HG03342 (cell line): ENCODE measurements at regions not wholly inside any gene's neighbourhood (a gene's known extent, or its start where the extent isn't known, plus 50 kb on each side); places are given as distances from the start of the nearest gene placed in this dataset.

Experiments used
- ATAC-seq: cut with Tn5 transposase; IDR thresholded peaks from one replicate; pipeline ENCODE4 v1.9.1; 2021; ENCODE audit warnings: mild to moderate bottlenecking, moderate library complexity; ENCODE audit not compliant: unreplicated experiment

DNA sequence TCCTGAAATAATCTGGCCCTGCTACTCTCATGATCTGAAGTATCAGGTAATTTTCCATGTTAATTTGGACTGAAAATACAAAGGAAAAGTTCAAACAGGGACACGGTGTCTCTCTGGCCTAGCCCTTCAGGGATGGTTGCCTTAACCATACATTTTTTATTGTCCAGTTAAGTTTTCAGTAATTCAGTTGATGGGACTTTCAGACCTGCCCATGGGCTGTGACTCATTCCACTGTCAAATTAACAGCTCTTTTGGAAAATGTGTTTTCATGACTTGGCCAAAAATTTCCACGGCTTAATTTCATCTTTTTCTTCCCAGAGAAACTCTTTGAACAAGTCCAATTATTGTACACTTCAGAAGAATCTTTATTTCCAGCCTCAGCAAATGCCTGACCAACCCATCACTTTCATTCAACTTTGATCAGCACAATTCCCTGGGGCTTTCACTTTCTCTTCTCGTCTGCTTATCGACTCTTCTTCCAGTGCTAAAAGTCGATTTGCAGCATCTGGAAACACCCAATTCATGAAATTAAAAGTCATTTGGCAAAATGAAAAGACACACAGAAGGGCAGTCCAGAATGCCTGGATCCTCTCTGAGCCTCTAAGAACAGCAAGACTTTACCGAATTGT, 293.9 kb downstream of the RAB28 start:
- no peak for ATAC-seq

DNA sequence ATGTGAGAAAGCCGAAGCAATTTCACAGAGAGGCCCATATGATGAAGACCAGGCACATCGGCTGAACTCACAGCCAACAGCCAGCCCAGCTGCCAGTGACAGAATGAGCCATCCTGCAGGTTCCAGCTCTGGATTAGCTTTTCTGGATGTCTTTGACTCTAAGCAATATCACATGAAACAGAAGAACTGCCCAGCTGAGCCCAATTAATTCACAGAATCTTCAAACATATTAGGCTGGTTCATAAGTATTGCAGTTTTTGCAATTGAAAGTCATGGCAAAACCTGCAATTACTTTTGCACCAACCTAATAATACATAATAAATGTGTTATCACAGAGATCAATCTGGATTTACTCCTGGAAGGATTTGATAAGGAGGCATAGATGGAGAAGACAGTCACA, 299.9 kb downstream of the RAB28 start:
- ATAC-seq: no peak

DNA sequence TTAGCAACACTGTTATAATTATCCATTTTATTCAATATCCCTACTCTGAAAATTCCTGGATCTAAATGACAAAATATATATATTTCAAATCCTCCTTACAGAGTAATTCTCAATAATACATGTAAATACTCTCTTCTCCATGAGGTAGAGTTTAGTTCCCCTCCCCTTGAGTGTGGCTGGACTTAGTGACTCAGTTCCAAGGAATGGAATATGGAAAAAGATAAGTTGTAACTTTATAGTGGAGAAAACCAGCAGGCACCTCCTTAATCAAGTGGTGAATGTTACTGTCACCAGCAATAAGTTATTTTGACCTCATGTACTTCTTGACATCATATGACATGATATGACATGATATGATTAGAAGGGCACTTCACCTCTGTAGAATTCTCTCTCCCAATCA, 302.0 kb downstream of the RAB28 start:
- ATAC-seq: no peak

DNA sequence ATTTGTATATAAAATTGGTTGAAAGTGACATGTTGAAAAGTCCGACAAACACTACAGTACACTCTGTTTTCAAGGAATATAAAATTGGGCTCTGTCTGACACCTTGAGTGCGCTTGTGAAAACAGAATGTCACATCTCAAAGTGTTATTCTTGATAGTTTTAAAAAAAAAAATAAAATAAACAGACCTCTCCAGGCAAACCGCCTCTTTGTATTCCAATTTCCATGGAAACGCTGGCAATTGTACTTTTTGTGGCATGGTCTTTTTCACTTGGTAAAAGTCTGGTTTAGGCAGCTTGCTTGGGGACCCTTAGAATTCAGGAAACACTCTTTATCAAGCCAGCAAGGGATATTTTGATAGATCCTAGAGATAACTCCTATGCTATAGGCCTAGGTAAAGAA, 302.5 kb downstream of the RAB28 start:
- no peak for ATAC-seq

DNA sequence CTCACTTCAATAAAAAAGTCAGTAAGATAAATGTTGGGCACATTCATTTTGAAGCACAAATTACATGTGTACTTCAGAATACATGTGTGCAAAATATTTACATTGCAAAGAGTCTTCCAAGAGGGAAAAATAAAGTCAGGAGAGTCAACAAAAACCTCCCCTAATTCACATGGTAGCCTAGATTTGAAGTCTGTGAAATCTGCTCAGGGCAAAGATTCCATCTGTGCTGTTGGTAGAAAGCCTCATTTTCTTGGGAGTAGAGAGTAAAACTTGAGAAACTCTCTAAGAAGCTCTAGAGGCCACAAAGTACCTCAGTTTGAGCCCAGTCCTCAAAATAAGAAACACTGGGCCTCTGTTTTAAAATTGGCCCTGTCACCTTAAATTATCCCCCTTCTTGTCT, 303.4 kb downstream of the RAB28 start:
- ATAC-seq: no peak

DNA sequence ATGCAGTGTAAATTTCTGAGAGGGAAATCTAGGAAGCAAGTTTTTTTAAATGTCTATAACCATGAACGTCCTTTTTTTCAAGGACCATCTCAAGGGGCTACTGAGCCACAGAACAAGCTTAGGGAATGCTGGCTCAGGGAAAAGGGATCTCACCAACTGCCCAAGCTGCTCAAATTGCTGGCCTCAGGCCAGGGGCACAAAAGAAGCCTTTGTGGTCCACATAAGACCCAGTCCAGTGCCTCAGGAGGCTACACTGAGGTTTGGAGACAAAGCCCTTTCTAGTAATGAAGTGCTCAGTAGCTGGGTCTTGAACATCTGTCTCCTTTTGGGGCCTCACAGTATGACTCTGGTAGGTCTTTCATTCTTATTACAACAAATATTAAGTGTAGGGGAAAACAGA, 305.5 kb downstream of the RAB28 start:
- ATAC-seq: no peak

DNA sequence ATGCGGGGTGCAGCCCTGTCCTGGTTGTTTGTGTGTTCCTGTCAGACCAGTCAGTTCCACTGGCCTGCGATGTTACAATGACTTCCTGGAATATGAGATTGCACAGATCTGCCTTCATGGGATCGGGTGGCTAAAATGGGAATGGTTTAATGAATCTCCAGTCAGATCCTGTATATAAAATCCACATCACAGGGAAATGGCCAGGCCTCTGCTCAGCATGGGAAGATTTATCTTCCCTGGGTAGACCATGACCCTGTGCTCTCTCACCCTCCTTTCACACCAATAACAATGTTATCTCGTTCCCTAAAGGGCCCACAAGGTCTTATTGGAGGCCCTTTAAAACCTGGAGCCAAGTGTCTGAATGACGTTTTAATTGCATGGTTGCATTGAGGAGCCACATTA, 307.4 kb downstream of the RAB28 start:
- ATAC-seq: no peak

DNA sequence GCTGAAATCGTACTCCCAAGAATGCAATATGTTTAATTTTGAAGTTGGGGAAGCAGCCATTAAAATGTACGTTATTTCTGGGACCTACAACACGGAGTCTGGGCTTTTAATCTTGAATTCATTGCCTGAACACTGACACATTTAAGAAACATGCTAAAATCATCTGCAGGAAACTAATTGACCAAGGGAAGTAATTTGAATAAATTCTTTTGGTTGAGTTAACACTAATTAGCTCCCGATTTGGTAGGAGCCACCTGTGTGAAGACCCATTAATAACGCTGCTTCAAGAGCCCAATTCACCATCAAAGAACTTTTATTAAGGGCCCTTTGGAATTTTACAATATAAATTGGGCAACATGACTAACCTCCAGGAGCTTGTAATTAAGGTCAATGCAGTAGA, 309.2 kb downstream of the RAB28 start:
- ATAC-seq: no peak

DNA sequence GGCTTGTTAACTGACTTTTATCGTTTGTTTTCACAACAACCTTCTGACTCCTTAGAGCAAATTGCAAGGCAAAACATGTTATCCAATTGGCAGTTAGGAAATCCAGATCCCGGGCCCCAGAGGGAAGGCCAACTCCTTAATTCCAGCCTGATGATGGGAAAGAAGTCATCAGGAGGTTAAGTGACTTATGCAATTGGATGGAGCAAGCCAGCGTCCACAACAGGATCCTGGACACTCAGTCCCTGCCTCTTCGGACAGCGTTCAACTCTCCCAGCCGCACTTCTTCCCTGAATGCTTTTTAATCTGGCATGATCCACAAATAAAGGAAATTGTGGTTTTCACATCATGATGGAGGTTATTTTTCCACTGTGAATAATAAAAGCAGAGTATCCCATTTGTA, 310.1 kb downstream of the RAB28 start:
- no peak for ATAC-seq

DNA sequence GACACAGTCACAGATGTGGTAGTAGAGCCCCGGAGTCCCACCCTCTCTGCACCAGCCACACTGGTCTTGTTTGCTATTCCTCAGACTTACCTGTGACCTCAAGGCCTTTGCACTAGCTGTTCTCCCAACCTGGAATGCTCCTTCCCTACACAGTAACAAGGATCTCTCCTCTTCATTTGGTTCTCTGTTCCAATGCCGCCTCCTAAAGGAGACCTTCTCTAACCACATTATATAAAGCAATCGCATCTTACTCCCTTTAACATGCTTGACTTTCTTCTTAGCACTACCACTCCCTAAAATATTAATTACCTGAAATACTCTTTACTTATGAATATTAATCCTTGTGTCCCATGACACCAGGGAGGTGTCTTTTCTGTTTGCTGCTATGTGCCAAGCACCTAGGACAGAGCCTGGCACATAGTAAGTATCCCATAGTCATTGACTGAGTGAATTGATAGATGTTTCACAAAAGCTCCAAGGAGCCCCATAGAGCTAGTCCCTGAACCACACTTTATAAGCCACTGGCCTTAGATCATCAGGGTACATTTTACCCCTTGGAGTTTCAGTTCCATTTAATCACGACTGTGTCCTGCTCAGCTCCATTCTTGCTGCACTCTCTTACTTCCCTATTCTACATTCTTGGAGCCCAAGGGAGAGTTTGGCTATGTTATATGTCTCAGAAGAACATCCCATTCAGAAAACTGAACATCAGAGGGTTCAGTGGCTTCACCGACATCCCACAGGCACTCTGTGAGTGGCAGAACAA, 312.7 kb downstream of the RAB28 start:
- no peak for ATAC-seq

DNA sequence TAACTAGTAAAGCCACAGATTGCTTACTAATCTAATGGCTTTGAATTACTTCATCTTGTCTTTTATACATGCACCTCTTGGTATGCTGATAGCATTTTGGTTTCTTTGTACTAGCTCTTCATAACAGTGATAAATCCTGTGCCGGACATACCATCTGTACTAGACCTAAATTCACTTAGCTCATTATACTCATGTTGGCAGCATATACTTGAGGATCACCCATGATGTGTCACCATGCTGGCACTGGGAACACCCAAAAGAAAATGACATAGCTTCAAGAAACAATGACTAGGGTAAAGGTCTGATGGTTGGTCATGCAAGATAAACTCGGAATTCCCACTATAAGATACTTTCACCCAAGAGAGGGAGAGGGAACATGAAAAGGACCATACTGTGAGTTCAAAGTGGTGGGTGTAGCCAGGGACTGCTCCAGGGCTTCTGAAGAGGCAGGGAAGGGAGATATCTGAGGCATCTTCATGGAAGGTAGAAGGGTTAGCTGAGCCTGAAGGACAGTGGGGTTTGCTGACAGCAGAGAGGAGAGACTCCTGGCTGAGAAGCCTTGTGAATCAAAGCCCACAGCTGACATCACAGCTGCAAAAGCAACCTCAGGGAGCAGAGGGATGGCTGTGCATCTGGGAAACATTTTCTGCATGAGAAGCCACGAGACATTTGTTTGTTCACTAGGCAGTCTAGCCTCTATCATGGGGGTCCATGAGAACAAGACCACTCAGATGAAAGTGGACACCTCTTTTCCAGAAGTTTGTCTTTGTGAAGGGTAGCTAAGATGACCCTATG, 314.2 kb downstream of the RAB28 start:
- no peak for ATAC-seq

DNA sequence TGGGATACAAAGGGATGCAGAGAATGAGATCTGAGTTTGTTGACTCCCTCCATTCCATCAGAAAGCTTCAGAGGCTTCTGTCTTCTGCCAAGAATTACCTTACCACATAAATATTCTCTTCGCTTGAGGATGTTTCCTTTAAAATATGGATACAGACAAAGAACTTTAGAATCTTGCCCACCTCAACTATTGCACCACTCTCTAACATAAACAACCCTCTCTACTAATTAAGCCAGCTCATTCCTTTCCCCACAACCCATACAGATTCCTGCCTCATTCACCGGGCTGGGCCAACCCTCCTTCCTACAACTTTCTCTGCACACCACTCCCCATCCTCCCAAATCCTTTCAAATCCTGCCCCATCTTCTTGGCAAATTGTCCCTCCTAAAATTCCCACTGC, 315.8 kb downstream of the RAB28 start:
- no peak for ATAC-seq

DNA sequence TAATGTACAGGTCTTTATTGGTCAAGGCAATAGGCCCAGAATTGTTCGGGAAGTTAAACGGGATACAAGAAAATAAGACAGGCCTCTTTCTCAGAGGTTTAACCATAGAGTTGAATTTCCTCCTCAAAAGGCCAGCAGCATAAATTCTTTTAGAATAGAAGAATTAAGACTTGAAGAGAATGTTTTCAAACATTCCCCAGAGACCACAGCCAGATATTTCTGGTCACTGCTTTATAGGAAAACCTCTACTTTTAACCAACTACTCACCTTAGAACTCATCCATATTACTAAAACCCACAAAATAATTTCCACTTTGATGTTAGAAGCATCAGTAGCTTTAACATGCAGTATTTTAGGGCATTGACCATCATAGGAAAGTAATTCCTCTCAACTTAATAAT, 317.9 kb downstream of the RAB28 start:
- ATAC-seq: no peak

DNA sequence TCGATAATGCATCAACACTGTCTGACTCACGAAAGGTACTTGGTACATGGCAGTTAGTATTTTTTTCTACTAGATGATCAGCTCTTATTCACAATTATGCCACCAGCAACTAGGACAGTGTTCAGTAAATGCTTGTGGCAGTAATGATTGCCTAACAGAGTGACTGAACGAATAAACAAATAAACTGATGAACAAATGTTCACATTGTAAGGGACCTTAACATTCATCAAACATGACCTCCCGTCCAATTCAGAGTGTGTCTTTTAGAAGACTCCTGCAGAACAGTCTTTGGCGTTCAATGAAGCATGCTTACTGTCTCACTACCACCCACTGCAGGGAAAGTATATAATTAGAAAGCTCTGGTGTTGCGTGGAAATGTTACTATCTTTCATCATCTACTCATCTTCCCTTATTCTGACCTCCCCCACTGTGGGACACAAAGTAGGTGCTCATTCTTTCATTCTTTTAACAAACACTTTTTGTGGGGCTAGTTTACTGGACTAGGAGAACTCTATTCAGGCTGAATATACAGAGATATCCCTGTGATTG, 319.3 kb downstream of the RAB28 start:
- ATAC-seq: no peak

DNA sequence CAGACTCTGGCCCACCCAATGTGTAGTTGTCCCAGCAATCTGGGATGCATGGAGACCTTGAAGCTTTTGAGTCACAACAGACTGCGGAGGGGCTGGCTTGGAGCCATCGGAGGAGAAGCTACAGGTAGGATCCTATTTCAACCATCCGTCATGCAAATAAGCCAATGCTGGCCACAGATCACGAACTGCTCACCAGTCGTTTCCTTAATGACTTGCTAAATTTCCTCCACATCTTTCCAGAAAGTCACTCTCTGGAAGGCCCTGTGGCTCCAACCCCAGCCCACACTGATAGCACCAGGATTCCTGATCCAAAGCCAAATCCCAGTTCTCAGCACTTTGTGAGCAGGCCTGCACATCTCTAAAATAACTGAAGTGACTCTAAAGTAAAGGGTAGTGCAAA, 321.3 kb downstream of the RAB28 start:
- ATAC-seq: no peak

DNA sequence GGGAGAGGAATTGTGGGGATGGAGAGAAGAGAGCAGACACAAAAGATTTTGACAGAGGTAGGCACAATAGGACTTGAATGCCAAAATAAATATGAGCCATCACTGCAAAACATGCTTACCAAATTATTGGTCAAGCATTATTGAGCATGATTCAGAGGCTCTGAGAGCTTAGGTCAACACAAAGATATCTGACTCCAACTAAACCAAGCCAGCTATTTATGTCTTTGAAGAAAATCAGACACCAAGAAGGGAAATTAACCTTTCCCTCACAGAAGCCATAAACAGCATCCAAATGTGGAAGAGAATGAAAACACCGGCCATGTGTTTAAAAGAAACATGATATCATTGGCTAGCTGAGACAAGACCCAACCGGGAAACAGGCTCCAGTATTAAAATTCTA, 323.2 kb downstream of the RAB28 start:
- no peak for ATAC-seq

DNA sequence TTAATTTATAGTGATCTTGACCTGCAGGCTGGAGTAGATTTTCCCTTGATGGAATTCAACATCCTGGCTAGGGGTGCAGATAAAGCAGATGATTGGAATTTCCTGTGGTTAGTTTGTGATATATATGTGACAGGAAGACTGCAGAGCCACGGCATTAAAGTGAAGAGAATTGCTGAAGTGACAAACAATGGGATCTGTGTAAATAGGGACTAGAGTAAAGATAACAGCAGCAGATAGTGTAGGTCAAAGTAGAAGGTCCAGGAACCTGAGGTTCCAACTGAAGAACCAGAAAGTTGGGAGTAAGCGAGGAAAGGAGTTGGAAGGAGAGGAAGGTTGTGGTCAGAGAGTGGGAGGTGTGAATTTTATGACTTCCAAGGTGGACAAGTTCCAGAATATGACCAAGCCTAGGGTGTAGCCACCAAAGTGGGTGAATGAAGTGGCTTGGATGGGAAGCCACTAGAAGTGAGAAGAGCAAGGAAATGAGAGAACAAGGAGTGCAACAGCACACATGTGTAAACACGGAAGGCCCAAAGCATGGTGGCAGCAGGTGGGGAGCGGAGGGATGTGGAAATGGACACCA, 325.0 kb downstream of the RAB28 start:
- ATAC-seq: no peak

DNA sequence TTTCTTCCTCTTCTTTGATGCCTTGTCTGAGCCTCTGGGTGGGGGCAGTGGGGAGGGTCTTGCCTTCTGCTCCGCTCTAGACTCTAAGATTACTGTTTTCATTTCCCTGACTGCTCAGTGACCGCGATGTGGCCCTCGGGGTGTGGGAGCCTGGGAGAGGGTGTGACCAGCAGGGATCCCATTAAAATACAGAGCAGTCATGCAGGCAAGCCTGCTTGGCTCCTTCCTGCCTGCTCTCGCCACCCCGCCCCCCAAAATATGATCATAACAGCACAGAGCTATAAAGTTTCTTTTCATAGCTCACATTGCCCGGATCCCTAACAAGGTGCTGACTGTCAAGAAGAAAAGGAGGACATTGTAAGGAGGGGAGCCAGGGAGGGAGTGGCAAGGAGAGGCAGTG, 332.9 kb downstream of the RAB28 start:
- no peak for ATAC-seq

DNA sequence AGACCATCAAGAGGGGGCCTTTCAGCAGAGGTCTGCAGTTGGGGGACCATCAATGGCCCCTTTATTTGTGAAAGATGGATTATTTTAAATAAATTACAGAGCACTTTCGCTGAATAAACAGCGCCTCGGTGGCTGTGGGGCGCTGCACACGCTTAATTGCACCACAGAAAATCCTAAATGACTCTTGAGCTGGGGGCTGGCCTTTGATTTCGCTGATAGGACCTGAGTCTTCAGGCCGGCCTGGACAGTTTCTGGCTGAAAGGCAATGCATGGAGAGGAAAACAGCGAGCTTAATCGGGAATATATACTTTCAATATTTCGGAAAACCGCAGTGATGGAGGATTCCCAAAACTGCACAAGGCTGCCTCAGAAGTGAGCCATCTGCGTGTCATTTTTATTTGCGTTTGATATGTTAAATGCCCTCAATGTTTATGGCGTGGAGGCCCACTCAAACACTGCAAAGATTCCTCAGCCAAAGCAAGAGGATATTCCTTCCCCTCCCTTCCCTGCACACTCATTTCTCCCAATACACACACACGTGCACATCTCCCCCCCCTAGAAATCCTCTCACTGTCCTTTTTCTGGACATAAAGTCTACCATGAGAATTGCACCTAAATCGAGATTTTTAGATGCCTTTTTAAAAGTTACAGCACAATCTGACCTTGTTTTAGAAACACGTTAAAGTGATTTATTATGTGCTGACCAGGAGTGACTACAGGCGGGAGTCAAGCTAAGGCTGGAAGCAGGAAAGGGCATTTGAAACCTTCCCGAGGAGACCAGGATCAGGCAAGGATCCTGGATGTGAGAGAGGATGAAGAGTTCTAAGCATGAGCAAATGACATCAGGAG, 340.7 kb downstream of the RAB28 start:
- ATAC-seq: no peak

DNA sequence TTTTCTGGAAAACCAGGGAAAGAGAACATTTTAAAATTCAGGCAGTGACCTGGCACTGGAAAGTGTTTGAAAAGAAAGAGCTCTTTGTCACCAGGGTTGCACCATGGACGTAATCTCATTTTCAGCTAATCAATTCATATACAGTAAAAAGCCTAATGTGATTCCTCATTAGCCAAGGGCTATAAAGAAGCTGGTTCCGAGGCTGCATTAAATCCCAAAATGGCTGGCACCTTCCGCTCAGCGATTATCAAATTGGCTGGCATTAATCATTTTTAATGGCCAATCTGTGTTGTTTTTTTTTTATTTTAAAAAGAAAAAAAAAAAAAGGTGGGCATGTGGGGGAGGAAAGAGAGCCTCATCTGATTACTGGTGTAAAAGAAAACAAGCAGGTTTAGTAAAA, 341.4 kb downstream of the RAB28 start:
- no peak for ATAC-seq

DNA sequence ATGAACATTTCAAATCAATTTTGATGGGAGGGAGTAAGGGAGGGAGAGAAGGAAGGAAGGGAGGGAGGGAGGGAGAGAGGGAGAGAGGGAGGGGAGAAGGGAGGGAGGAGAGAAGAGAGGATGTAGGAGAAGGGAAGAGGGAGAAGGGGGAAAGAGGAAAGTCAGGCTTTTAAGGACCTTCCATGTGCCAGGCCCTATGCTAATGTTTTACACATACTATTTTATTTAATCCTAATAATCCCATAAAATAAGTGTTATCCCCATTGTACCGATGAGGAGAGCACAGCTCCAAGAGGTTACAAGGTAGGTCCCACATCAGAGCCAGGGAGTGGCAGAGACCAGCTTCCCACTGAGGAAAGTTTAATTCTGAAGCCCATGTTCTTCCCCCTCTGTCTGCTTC, 341.9 kb downstream of the RAB28 start:
- no peak for ATAC-seq
